ENCODE measurements at regions not wholly inside any gene's neighbourhood (a gene's known extent, or its start where the extent isn't known, plus 50 kb on each side); places are given as distances from the start of the nearest gene placed in this dataset.

DNA sequence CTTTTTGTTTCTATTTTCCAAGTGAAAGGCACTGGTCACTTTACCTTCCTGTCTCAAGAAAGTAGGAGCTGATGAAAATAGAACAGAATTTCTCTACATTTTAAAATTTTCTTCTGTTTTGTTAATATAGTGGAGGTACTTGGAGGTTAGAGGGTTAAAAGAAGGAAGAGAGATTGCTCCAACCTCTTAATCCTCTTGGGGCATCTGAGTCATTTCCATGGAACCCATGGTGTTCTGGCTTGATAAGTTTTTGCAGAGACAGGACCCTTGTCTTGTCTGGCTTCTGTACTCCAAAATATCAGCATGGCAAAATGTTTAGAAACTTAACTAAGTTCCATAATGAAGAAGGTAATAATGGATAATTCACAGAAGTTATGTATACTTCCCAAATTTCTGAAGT is 727.2 kb downstream of the C4orf33 start:
- no peaks in the 10 kb centered on the region for H3K4me1 ChIP-seq (ENCODE audit: control insufficient read depth in 2 of 3, insufficient read depth in 2 of 3, low read depth in 1 of 3, low read length in 3 of 3)
- H3K27ac ChIP-seq (ENCODE audit: low read depth in 2 of 2, low read length in 2 of 2): no peak overlapping the region
- no peaks in the 10 kb centered on the region for H3K36me3 ChIP-seq (ENCODE audit: control insufficient read depth in 2 of 3, insufficient read depth in 3 of 3, low read length in 3 of 3)
- FAIRE-seq: no peak
- H3K9ac ChIP-seq (ENCODE audit: low read length in 3 of 3): no peak overlapping the region
- DNase-seq: no peak
- no peak overlapping the region for H3K4me3 ChIP-seq (ENCODE audit: low read length in 3 of 3)
- intact Hi-C loops (cut with DNase I): no loop called here
- TF ChIP-seq, protein P1, sequence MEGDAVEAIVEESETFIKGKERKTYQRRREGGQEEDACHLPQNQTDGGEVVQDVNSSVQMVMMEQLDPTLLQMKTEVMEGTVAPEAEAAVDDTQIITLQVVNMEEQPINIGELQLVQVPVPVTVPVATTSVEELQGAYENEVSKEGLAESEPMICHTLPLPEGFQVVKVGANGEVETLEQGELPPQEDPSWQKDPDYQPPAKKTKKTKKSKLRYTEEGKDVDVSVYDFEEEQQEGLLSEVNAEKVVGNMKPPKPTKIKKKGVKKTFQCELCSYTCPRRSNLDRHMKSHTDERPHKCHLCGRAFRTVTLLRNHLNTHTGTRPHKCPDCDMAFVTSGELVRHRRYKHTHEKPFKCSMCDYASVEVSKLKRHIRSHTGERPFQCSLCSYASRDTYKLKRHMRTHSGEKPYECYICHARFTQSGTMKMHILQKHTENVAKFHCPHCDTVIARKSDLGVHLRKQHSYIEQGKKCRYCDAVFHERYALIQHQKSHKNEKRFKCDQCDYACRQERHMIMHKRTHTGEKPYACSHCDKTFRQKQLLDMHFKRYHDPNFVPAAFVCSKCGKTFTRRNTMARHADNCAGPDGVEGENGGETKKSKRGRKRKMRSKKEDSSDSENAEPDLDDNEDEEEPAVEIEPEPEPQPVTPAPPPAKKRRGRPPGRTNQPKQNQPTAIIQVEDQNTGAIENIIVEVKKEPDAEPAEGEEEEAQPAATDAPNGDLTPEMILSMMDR (IDR thresholded peaks at IDR 0.05; ENCODE audit: borderline replicate concordance, extremely low read depth, insufficient read depth): no peak
- no peaks in the 10 kb centered on the region for H3K9me3 ChIP-seq (ENCODE audit: control insufficient read depth in 2 of 3, insufficient read depth in 1 of 3, low read length in 3 of 3)
- no peaks in the 10 kb centered on the region for H3K27me3 ChIP-seq (ENCODE audit: control insufficient read depth, insufficient read depth, low read length)

DNA sequence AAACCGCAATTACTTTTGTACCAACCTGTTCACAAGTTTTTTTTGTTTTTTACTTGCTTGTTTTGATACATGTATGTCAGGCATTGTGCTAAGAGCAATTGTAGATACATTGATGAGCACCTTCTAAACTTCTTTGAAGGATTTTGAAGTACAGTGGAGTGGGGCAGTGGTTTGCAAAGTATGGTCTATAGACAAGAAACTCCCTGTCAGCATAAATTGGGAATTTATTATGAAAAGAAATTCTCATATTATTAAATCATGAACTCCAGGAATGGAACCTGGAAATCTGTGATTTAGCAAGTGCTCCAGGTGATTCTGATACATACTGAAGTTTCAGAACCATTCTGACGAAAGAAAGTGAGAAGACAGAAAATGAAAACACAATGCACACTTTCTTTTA is 733.4 kb downstream of the C4orf33 start:
- intact Hi-C loops (cut with DNase I): no loop called here
- Histone ChIP-seq H3K4me1 (ENCODE audit: control insufficient read depth in 2 of 3, insufficient read depth in 2 of 3, low read depth in 1 of 3, low read length in 3 of 3) (no peaks in the 10 kb centered on the region), H3K9me3 (ENCODE audit: control insufficient read depth in 2 of 3, insufficient read depth in 1 of 3, low read length in 3 of 3) (no peaks in the 10 kb centered on the region), H3K27ac (ENCODE audit: low read depth in 2 of 2, low read length in 2 of 2) (no peak overlapping the region), H3K36me3 (ENCODE audit: control insufficient read depth in 2 of 3, insufficient read depth in 3 of 3, low read length in 3 of 3) (no peaks in the 10 kb centered on the region), H3K9ac (ENCODE audit: low read length in 3 of 3) (no peak overlapping the region), H3K4me3 (ENCODE audit: low read length in 3 of 3) (no peak overlapping the region), H3K27me3 (ENCODE audit: control insufficient read depth, insufficient read depth, low read length) (no peaks in the 10 kb centered on the region)
- DNase-seq (no peak), FAIRE-seq (no peak)
- TF ChIP-seq, protein P1 (IDR thresholded peaks at IDR 0.05; ENCODE audit: borderline replicate concordance, extremely low read depth, insufficient read depth): no peak

DNA sequence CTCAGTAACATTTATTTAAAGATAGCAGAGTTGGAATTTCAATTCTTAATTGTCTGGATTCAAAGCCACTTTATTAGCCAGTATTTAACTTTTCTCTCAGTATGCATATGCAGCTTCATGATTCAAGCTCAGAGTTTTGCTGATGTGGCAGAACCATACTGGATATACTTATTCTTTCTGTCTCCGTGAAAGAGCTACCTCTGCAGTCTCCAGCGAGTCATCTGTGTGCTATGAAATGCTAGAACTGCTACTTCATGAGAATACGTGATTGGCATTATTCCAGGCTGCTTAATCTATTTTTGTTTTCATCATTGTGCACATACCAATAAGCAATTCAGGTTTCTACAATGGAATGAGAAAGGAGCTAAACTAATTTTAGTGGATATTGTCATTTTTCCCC is 743.7 kb downstream of the C4orf33 start:
- DNase-seq (no peak), FAIRE-seq (no peak)
- TF ChIP-seq, protein P1 (IDR thresholded peaks at IDR 0.05; ENCODE audit: borderline replicate concordance, extremely low read depth, insufficient read depth): no peak
- intact Hi-C loops (cut with DNase I): no loop called here
- Histone ChIP-seq H3K4me3 (ENCODE audit: low read length in 3 of 3) (no peak overlapping the region), H3K36me3 (ENCODE audit: control insufficient read depth in 2 of 3, insufficient read depth in 3 of 3, low read length in 3 of 3) (no peaks in the 10 kb centered on the region), H3K27me3 (ENCODE audit: control insufficient read depth, insufficient read depth, low read length) (no peaks in the 10 kb centered on the region), H3K9me3 (ENCODE audit: control insufficient read depth in 2 of 3, insufficient read depth in 1 of 3, low read length in 3 of 3) (no peaks in the 10 kb centered on the region), H3K27ac (ENCODE audit: low read depth in 2 of 2, low read length in 2 of 2) (no peak overlapping the region), H3K9ac (ENCODE audit: low read length in 3 of 3) (no peak overlapping the region), H3K4me1 (ENCODE audit: control insufficient read depth in 2 of 3, insufficient read depth in 2 of 3, low read depth in 1 of 3, low read length in 3 of 3) (no peaks in the 10 kb centered on the region)

DNA sequence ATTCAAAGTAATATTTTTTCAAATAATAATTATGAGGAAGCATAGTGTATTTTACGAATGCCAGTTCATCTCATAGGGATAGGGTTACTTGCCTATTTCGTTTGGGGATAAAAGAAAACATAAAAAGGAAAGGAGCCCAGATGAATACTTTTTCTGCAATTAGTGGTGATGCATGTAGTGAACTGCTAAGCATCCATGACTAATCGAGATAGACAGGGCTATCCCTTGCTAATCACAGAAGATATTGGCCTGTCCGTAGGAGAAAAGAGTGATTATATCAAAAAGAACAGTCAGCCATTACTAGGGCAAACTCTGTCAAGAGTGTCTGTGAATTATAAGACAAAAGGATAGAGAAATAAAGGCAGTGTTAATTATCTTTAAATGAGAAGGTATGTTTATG is 746.1 kb downstream of the C4orf33 start:
- Histone ChIP-seq H3K9me3 (ENCODE audit: control insufficient read depth in 2 of 3, insufficient read depth in 1 of 3, low read length in 3 of 3) (no peaks in the 10 kb centered on the region), H3K4me3 (ENCODE audit: low read length in 3 of 3) (no peak overlapping the region), H3K27me3 (ENCODE audit: control insufficient read depth, insufficient read depth, low read length) (no peaks in the 10 kb centered on the region), H3K27ac (ENCODE audit: low read depth in 2 of 2, low read length in 2 of 2) (no peak overlapping the region), H3K9ac (ENCODE audit: low read length in 3 of 3) (no peak overlapping the region), H3K36me3 (ENCODE audit: control insufficient read depth in 2 of 3, insufficient read depth in 3 of 3, low read length in 3 of 3) (no peaks in the 10 kb centered on the region), H3K4me1 (ENCODE audit: control insufficient read depth in 2 of 3, insufficient read depth in 2 of 3, low read depth in 1 of 3, low read length in 3 of 3) (no peaks in the 10 kb centered on the region)
- TF ChIP-seq, protein P1 (IDR thresholded peaks at IDR 0.05; ENCODE audit: borderline replicate concordance, extremely low read depth, insufficient read depth): no peak
- FAIRE-seq (no peak), DNase-seq (no peak)
- intact Hi-C loops (cut with DNase I): no loop called here

Measured in kidney (tissue), 13 donors.